SK-N-SH (cell line): ENCODE measurements at regions not wholly inside any gene's neighbourhood (a gene's known extent, or its start where the extent isn't known, plus 50 kb on each side); places are given as distances from the start of the nearest gene placed in this dataset.

Source experiments
- GATA2 ChIP-seq: sonication (generic); formaldehyde crosslinking; IDR thresholded peaks from 2 replicates; pipeline ENCODE4 v1.5.0; 2020; ENCODE audit warnings: mild to moderate bottlenecking, missing genetic modification reagents
- RAD21 ChIP-seq: IDR thresholded peaks from 2 replicates; pipeline ENCODE4 v1.6.1; 2012; ENCODE audit warnings: mild to moderate bottlenecking, low read length
- small RNA-seq, 7 experiments: library from RNA; depleted of rRNA; stranded (forward); fragments of <200 nt; gene quantifications; one replicate each; pipeline ENCODE3, GENCODE V24; 2012
- TF ChIP-seq, protein P1 (sequence below): fragments of 150-350 bp; IDR thresholded peaks from 2 replicates; pipeline ENCODE4 v1.6.1; 2017; ENCODE audit warnings: antibody characterized with exemption, low read length, low read depth, borderline replicate concordance

DNA sequence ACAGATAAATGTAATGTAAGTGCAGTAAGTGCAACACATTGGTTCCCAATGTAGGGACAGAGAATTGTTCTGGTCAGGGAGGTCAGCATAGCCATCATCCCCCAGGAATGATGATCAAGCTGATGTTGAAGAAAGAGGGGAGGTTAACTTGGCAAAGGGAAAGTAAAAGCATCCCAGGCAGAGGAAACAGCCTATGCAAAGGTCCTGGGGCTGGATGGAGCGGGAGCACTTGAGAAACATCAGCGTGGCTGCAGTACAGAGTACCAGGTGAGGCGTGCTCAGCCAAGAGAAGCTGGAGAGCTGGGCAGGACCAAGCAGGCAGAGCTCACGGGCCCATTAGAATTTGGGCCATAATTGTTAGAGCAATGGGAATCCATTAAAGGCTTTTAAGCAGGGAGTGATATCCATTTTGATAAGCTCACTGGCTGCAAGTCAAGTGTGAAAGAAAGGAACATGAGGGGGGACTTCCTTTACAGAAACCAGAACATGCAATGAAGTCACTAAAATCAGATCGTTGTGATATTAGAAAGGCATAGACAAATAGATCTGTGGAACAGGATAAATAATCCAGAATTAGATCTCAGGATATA lies 50.1 kb upstream of the HAND1 start (continued):
- TF ChIP-seq, protein P1, sequence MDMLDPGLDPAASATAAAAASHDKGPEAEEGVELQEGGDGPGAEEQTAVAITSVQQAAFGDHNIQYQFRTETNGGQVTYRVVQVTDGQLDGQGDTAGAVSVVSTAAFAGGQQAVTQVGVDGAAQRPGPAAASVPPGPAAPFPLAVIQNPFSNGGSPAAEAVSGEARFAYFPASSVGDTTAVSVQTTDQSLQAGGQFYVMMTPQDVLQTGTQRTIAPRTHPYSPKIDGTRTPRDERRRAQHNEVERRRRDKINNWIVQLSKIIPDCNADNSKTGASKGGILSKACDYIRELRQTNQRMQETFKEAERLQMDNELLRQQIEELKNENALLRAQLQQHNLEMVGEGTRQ, result no peak
- TF ChIP-seq GATA2 (peak; percentile 99), RAD21 (peak; percentile 41)

Small RNA genes lying in the stretch of these regions (small RNA-seq; reads per million reads assigned to genes)
- gene MIR1303 (0 reads per million in 7 experiments), gene MIR3141 (0 reads per million in 7 experiments)
